Left lobe of liver (tissue), 2 donors: ENCODE measurements at regions not wholly inside any gene's neighbourhood (a gene's known extent, or its start where the extent isn't known, plus 50 kb on each side); places are given as distances from the start of the nearest gene placed in this dataset.
"Not testable (repeated sequence)": the region's sequence is repeated elsewhere in the genome, so short reads cannot be mapped to it uniquely, and the experiment has no call there.

Experiments
- ATAC-seq: fragments of 200-7000 bp; cut with Tn5 transposase; one replicate; pipeline ENCODE4 v1.9.1; 2020; ENCODE audit warnings: mild to moderate bottlenecking, moderate library complexity
- DNase-seq: peaks from one replicate; pipeline ENCODE4 v3.0.0-alpha.2; 2020; ENCODE audit warnings: low spot score
- donor health status: DM: no; HTN: no; CAD: no; lungs with moderate emphysema.
- donor health status: DM: no; HTN: yes; CAD: no.

DNA sequence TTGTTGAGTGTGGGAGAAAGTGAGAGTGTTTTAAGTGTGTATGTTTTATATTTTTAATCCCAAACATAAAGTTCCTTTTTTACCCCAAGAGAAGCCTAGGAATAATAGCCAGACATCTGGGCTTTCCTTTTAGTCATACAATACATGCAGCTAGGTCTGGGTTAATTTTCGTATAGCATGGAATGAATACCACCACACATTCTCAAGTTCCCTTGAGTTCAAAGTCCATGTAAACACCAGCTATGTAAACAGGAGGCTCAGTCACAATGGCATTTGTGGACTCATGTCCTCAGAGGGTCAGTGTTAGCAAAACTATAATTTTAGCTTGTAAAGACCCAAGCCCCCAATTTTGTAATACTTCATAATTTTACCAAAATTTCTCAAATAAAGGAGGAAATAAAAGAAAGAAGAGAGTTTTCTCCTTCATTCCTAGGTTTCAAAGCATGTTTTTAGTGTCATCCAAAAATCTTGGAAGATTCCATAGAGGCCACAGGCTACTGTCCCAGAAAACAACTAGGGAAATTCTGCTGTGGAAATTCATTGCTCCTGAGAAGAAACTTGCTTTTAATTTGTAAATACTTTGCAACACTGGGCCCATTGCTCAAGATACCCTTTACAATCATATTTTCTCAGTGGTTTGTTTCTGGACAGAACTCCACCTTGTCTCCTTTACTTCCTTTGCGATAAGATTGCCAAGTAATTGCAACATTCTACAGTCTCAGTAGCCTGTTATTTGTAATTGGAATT lies 671.2 kb downstream of the COL12A1 start:
- ATAC-seq (peak; percentile 87), DNase-seq (no peak)

DNA sequence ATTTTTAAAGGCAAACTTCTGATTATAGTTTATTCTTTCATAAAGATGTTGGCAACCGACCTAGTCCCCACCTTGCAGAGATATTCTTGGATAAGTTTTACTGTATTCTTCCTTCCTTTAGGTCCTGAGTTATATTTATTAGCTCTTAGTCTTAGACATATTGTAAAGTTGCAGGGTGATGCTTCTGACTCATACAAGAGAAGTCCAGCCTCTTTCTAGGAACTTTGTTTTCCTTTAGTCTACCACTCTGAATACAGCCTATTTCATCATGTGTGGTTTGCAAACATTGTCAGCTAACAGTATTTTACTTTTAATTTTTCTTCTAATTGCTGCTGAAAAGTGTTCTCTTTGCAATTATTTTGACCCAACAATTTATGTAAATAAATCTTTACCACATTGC lies 686.7 kb downstream of the COL12A1 start:
- no peak for DNase-seq
- ATAC-seq = no peak

DNA sequence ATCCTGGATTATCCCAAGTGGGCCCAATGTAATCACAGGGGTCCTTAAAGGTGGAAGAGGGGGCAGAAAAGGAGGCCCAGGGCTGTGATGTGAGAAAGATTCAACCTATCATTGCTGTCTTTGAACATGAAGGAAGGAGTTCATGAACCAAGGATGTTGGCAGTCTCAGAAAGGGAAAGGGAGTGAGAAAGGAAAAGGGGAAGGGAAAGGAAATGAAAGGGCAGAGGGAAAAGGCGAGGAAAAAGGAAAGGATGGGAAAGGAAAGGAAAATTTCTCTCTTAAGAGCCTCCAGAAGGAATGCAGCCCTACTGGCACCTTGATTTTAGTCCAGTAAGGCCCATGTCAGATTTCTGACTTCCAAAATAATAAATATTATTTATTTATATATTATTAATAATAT lies 687.8 kb downstream of the COL12A1 start:
- ATAC-seq (no peak), DNase-seq (no peak)

DNA sequence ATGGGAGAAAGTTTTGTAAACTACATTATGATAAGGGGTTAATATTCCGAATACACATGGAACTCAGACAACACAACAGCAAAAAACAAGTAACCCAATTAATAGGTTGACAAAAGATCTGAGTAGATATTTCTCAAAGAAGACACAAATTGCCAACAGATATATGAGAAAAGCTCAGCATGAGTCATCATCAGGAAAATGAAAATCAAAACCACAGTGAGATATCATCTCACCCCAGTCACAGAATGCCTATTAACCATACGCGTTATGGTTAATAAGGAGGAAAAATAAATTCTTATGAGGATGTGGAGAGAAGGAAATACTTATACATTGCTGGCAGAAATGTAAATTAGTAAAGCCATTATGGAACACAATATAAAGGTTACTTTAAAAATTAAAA lies 695.0 kb downstream of the COL12A1 start:
- ATAC-seq = no peak

DNA sequence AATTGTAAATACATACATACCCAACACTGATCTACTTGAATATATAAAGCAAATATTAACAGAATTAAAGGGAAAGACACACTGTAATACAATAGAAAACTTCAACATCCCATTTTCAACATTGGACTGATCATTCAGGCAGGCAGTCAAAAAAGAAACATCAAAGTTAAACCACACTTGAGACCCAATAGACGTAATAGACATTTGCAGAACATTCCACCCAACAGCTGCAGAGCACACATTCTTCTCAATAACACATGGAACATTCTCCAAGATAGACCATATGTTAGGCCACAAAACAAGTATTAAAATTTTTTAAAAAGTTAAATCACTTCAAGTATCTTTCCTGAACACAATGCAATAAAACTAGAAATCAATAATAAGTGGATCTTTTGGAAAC lies 698.2 kb downstream of the COL12A1 start:
- no peak for ATAC-seq
- DNase-seq = no peak

More for the DNA sequence above, 695.0 kb downstream of the COL12A1 start:
- no peak for DNase-seq

DNA sequence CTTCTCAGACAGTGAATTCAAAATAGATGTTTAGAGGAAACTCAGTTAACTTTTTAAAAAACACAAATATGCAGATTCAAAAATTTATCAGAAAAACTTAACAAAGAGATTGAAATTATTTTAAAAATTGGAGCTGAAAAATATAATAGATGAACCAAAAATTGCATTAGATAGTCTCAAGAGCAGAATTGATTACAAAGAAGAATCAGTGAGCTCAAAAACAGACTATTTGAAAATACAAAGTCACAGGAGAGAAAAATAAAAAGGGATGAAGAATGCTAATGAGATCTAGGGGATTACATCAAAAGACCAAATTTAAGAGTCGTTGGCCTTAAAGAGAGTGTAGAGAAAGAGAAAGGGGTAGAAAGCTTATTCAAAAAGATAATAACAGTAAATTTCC lies 700.5 kb downstream of the COL12A1 start:
- ATAC-seq (no peak), DNase-seq (no peak)

DNA sequence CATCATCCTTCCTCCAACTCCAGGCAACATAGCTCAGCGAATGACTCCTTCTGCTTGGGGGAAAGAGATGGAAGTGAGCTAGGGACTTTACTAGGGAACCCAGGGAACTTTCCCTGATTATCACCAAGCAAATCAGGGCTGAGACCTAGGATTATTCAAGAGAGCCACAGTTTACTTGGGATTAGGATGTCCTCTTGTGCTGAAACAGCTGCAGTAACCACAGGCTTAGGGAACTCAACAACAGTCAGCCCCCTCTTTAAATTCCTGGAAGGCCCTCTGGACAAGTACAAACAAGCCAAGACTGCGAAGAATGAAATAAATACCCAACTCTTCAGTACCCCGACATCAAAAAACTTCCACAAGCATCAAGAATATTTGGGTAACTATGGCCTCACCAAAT lies 700.9 kb downstream of the COL12A1 start:
- DNase-seq (no peak), ATAC-seq (no peak)

DNA sequence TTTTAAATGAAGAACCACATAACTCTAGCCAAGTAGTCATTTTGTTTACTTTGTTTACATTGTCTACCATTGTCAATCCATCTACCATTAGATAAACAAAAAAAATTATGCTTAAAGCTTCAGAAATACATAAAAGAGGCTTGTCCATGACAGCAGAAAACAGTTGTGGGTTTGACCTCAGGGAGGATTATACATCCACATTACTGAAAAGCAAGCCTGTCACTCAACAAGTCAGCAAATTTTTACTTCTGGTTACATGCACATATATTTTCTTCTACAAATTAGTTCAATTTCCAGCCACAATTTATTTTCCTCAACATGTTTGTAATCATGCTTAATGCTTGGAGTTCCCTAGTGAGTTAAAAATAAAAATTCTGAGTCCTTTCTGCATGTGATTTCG lies 713.3 kb downstream of the COL12A1 start:
- no peak for ATAC-seq
- DNase-seq = no peak

DNA sequence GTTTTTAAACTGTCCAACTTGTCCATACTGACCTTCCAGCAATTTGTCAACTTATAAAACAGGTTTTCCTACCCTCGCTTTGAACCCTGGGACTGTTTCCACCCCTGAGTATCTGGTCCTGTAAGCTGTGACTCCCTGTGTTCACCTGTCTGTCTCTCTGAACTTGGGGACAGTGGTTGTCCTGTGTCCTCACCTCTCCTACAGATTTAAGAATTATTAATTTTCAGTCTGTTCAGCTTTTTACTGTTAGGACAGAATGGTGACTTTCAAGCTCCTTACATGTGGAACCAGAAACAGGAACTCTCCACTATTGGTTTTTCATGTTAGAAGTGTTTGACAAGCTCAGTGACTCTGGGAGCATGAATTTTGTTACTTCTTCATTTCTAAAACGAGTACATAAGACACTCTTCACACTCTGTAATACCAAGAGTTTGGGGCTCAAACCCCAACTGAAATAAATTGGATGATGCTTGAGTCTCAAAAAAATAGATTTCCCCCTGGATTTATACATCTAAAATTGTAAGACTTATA lies 713.9 kb downstream of the COL12A1 start:
- DNase-seq (no peak), ATAC-seq (no peak)

DNA sequence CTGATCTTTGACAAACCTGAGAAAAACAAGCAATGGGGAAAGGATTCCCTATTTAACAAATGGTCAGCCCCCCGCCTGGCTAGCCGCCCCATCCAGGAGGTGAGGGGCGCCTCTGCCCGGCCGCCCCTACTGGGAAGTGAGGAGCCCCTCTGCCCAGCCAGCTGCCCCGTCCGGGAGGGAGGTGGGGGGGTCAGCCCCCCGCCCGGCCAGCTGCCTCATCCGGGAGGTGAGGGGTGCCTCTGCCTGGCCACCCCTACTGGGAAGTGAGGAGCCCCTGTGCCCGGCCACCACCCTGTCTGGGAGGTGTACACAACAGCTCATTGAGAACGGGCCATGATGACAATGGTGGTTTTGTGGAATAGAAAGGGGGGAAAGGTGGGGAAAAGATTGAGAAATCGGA lies 717.1 kb downstream of the COL12A1 start:
- not testable (repeated sequence) for ATAC-seq, DNase-seq

DNA sequence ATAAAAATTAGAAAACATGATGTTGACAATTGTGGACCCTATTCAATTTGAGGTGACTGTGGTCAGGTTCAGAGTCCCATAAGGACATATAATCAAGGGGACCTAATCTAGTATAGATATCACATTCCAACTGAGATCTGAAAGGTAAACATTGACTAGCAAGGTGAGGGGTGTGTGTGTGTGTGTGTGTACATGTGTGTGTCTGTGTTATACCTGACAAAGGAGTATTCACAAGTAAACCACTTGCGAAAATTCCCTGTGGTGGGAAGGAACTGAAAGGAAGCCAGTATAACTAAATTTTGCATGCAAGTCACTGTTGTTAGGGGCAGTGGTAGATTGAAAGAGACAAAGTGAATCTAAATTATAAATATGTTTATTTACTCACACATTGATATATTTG lies 723.7 kb downstream of the COL12A1 start:
- DNase-seq = no peak

DNA sequence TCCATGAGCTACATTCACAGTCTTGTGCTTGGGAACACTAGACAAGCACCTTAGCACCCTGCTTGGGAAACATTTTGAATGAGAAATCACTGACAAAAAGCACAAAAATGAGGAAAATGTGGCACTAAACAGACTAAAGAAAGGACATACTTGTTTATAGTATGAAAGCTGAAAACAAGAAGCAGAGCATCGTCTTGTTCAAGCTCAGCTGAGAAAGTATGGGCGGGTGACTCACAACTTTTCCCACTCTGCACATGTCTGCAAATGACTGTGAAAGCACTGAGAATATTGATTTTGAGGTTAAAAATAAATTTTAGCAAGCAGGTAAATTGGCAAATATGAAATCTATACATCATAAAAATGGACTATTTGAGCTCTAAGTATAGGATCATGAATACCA lies 725.3 kb downstream of the COL12A1 start:
- ATAC-seq (no peak), DNase-seq (no peak)

More for the DNA sequence above, 723.7 kb downstream of the COL12A1 start:
- ATAC-seq = no peak

DNA sequence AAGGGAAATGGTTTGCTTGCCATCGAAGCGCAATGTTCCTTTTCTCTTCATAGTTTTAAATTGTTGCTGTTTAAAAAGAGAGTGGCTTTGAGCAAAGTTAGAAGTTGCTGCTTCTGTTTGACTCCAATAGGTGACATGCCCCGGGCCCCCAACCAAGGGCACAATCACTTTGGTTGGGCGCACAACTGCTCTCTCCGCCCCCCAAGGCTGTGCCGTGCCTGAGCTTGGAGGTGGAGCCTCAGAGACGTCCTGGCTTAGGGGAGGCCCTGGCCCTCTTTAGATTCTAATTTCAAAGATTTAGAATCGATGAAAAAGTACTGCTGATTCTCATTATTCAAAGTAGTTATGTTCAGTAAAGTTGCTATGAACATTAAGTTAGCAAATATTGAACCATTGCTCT lies 725.9 kb downstream of the COL12A1 start:
- no peak for ATAC-seq
- DNase-seq = no peak

DNA sequence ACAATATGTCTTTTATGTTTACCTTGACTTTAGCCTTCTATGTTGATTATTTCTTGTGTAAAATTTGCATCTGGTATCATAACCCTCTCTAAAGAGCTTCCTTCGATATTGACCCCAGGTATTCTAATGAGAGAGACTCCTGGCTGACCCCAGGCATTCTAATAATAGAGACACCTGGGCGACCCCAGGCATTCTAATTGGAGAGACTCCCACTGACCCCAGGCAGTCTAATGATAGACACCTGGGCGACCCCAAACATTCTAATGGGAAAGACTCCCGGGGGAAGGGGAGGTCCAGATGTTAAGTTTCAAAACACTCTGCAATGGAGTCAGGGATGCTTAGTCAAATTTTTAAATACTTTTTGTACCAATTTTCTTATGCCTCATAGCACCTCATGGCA lies 726.4 kb downstream of the COL12A1 start:
- DNase-seq (no peak), ATAC-seq (no peak)

DNA sequence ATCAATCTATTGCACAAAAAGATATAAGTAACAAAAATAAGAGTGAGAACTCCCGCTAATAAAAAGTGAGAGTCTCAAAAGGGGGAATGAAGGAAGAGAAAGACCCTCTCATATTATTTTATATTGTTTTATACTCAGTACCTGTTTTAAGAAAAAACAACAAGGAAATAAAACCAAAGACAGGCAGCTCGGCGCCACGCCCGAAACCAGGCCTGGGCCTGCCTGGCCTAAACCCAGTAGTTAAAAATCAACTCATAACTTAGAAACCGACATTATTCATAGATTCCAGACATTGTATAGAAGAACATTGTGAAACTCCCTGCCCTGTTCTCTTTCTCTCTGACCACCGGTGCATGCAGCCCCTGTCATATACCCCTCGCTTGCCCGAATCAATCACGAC lies 731.8 kb downstream of the COL12A1 start:
- not testable (repeated sequence) for DNase-seq, ATAC-seq

DNA sequence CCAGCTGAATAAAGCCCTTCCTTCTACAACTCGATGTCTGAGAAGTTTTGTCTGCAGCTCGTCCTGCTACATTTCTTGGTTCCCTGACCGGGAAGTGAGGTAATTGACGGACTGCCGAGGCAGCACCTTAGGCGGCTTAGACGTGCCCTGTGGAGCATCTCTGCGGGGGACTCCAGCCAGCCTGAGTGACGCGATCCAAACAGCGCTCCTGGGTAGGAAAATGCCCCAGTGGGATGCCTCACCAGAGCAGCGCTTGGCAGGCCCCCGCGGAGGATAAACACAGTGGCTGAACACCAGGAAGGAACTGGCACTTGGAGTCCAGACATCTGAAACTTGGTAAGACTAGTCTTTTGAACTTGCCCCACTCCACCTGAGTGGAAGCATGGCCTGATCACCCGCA lies 737.3 kb downstream of the COL12A1 start:
- DNase-seq, ATAC-seq: not testable (repeated sequence)

DNA sequence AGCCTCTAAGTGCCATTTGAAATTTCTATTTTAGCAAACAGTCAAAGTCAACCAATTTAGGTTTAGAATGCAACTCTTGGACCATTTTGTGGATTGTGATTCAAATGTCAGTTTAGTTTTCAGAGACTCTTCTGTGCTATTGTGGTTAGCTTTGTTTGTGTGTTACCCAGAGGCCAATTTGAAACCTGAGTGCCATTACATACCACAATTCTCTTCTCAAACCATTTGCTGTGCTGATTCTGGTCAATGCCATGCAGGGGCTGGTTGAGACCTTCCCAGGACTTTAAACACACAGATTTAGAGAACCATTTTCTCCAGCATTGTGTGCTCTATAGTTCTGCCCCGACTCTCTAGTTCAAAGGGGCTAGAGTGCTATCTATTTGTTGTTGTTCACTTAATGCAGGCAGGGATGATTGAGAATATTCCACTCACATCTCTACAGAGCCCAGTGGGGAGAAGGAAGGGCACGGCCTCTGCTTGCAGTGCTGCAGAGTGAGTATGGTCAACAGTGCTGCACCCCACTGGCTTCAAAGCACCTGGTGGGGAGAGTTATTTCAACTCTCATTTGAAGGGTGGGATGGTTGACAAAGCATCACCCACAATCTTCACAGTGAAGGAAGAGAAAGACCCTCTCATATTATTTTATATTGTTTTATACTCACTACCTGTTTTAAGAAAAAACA lies 738.2 kb downstream of the COL12A1 start:
- DNase-seq (no peak), ATAC-seq (no peak)

DNA sequence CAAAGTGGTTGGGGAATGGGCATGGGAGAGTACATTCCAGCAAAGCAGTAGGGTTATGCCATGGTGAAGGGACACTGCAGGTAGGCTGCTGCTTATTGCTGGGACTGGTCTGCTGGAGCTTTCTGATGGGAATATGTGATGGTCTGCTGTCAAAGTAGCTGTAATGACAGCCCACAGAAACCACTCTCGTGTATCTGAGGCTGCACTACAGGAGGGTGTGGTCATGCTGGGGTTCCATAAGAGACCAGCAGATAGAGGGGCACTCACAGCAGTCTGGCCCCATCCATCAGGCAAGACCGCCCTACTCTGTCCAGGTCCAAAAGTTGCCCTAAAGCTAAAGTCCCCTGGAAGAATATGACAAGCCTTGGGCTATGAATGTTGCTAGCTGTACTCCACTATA lies 739.3 kb downstream of the COL12A1 start:
- ATAC-seq (no peak), DNase-seq (no peak)

DNA sequence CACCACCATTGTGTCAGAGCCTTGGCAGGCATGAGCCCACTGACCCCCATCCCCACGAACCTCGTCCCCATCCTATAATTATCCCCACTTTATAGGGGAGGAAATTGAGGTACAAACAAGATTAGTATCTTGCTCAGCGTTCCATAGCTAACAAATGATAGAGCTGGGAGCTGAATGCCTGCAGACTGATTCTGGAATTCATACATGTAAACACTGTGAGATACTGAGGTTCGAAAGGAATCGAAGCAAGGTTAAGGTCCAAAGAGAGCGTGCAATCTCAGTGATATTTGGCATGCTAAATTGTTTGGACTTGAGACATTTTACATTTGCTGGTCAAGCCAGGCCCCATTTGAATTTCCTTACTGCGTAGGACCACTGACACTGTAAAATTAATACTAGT lies 746.6 kb downstream of the COL12A1 start:
- ATAC-seq (no peak), DNase-seq (no peak)

DNA sequence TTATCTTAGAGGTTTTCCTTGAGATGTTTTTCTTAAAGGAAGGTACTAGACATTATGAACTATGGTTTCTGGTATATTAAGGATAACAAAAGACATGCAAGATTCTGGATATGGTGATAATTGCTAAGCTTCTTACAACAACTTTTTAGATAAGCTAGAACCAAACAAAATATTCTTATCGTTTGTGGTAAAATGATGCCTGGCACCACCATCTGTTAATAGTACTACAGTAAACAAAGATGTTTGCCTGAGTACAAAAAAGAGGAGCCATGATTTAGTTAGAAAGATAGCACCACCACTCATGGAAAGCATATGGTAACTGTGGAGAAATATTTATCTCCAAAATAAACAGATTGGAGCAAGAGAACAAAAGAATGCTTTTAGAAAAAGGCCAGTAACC lies 747.3 kb downstream of the COL12A1 start:
- DNase-seq (no peak), ATAC-seq (no peak)

DNA sequence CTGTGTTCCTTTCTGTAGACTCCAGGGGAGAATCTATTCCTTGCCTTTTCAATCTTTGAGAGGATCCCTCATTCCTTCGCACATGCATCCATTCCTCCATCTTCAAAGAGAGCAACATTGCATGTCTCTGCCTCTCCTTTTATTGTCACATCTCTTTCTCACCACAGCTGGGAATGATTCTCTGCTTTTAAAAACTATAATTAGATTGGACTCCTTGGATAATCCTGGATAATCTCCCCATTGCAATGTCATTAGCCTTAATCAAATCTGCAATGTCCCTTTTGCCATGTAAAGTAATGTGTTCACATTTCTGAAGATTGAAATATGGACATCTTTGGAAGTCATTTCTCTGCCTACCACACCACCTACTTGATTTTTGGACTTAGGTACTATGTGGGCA lies 750.1 kb downstream of the COL12A1 start:
- ATAC-seq (no peak), DNase-seq (no peak)

DNA sequence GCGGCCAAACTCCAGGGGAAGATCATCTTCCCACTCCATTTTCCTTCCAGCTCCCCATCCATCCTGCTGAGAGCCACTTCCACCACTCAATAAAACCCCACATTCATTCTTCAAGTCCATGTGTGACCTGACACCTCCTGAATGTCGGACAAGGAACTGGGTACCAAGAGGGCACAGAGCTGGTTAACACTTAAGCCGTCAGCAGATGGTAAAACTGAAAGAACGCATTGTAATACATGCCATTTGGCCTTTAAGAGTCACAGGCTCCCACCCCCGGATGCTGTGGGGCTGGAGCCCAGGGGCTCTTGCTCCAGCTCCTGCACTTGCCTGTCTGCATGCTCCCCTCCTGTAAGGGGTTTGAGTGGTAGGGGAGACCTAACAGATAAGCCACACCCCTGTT lies 753.9 kb downstream of the COL12A1 start:
- ATAC-seq (no peak), DNase-seq (no peak)
